ENCODE measurements at regions not wholly inside any gene's neighbourhood (a gene's known extent, or its start where the extent isn't known, plus 50 kb on each side); places are given as distances from the start of the nearest gene placed in this dataset.

GRCh38 chr12:59431266-59431665, 164.6 kb upstream of the SLC16A7 start:
- peak; percentile 36; the same call in 1 of the 2 replicates for TF ChIP-seq CTCF (conservative IDR thresholded peaks at IDR 0.05)
- TF ChIP-seq EZH2 (IDR thresholded peaks at IDR 0.05; ENCODE audit: low read depth), result no peak
